Tibial nerve (tissue), 4 donors: ENCODE measurements at regions not wholly inside any gene's neighbourhood (a gene's known extent, or its start where the extent isn't known, plus 50 kb on each side); places are given as distances from the start of the nearest gene placed in this dataset.

Experiments
- EP300 ChIP-seq, 2 donors: sonication (generic); formaldehyde crosslinking; IDR thresholded peaks; one replicate each; pipeline ENCODE4 v1.6.1; 2017; ENCODE audit warnings: antibody characterized with exemption in 2 of 2, mild to moderate bottlenecking in 1 of 2
- POLR2A ChIP-seq, 2 donors: fragments of 450-650 bp; IDR thresholded peaks; one replicate each; pipeline ENCODE4 v1.6.1; 2017; ENCODE audit warnings: antibody characterized with exemption in 2 of 2, mild to moderate bottlenecking in 2 of 2, moderate library complexity in 2 of 2
- TF ChIP-seq, protein P1 (sequence below), 5 experiments: fragments of 200-600 bp in 3 of 5; fragments of 450-650 bp in 2 of 5; sonication (generic) in 3 of 5; IDR thresholded peaks; one replicate each; pipeline ENCODE4 v1.5.1; 2016 to 2019; ENCODE audit warnings: antibody characterized with exemption in 5 of 5, mild to moderate bottlenecking in 3 of 5, moderate library complexity in 2 of 5

DNA sequence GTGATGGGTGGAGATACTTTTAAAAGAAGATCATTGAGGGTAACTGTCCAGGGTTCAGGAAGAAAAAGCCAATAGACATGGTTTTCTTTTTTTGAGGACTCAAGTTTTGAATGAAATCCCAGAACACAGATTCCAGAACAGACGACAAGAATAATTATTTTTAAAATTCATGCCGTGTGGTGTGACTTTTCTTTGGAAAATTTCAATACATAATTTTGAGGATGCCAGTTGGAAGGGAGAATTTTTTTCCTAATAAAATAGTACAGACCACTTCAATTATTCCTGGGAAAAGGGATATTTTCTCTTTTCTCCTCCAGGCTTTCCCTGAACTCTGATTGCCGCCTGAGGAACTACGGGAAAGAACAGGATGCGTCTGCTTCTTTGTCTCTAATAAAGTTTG lies 951.4 kb downstream of the KCNMA1 start:
- TF ChIP-seq, protein P1, sequence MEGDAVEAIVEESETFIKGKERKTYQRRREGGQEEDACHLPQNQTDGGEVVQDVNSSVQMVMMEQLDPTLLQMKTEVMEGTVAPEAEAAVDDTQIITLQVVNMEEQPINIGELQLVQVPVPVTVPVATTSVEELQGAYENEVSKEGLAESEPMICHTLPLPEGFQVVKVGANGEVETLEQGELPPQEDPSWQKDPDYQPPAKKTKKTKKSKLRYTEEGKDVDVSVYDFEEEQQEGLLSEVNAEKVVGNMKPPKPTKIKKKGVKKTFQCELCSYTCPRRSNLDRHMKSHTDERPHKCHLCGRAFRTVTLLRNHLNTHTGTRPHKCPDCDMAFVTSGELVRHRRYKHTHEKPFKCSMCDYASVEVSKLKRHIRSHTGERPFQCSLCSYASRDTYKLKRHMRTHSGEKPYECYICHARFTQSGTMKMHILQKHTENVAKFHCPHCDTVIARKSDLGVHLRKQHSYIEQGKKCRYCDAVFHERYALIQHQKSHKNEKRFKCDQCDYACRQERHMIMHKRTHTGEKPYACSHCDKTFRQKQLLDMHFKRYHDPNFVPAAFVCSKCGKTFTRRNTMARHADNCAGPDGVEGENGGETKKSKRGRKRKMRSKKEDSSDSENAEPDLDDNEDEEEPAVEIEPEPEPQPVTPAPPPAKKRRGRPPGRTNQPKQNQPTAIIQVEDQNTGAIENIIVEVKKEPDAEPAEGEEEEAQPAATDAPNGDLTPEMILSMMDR (IDR thresholded peaks at IDR 0.05), result no peak
- TF ChIP-seq POLR2A (IDR thresholded peaks at IDR 0.05) (no peak), EP300 (IDR thresholded peaks at IDR 0.05) (no peak)
